SU-DHL-6 (cell line): ENCODE measurements at regions not wholly inside any gene's neighbourhood (a gene's known extent, or its start where the extent isn't known, plus 50 kb on each side); places are given as distances from the start of the nearest gene placed in this dataset.

ENCODE experiments used
- H2AFZ ChIP-seq: fragments of 200-600 bp; sonication (generic); 2 replicates; pipeline ENCODE4 v1.6.1; 2014; ENCODE audit warnings: low read depth, mild to moderate bottlenecking, moderate library complexity, mixed read lengths, antibody characterized with exemption, low read length; ENCODE audit not compliant: severe bottlenecking
- H3F3A ChIP-seq: fragments of 200-600 bp; shearing (Covaris generic); 2 replicates; pipeline ENCODE4 v1.6.0; 2016; ENCODE audit warnings: antibody characterized with exemption, mild to moderate bottlenecking; ENCODE audit not compliant: insufficient read depth
- H3K27ac ChIP-seq: fragments of 200-600 bp; sonication (generic); 2 replicates; pipeline ENCODE4 v1.5.1; 2016; ENCODE audit warnings: low read depth, mild to moderate bottlenecking, low read length, moderate library complexity, mixed read lengths
- H3K27me3 ChIP-seq: fragments of 200-600 bp; sonication (generic), shearing (Covaris generic); 2 replicates; pipeline ENCODE4 v1.6.0; 2014; ENCODE audit warnings: mild to moderate bottlenecking, low read length
- H3K36me3 ChIP-seq: fragments of 200-600 bp; sonication (generic); 2 replicates; pipeline ENCODE4 v1.6.1; 2014; ENCODE audit warnings: mild to moderate bottlenecking, low read length, mixed read lengths
- H3K4me2 ChIP-seq: fragments of 300-600, 200-600 bp; shearing (Covaris generic), sonication (generic); 2 replicates; pipeline ENCODE4 v1.6.0; 2014; ENCODE audit warnings: low read length, low read depth, mild to moderate bottlenecking; ENCODE audit not compliant: poor library complexity, severe bottlenecking
- H3K4me3 ChIP-seq: fragments of 200-600 bp; sonication (generic); 2 replicates; pipeline ENCODE4 v1.5.1; 2014; ENCODE audit warnings: antibody characterized with exemption, low read length, mild to moderate bottlenecking, mixed read lengths; ENCODE audit not compliant: insufficient read depth, poor library complexity, severe bottlenecking
- H3K79me2 ChIP-seq: fragments of 200-600 bp; sonication (generic); 2 replicates; pipeline ENCODE4 v1.6.1; 2014; ENCODE audit warnings: mild to moderate bottlenecking, low read length, moderate library complexity; ENCODE audit not compliant: insufficient read depth
- H3K9ac ChIP-seq: fragments of 200-600 bp; sonication (generic); 2 replicates; pipeline ENCODE4 v1.7.0; 2014; ENCODE audit warnings: mild to moderate bottlenecking, low read length
- H3K9me2 ChIP-seq: fragments of 200-600 bp; sonication (generic); replicated peaks from 2 replicates; pipeline ENCODE4 v1.6.1; 2014; ENCODE audit warnings: low read length; ENCODE audit not compliant: insufficient read depth
- H3K9me3 ChIP-seq: fragments of 200-600 bp; sonication (generic); 2 replicates; pipeline ENCODE4 v1.6.1; 2014; ENCODE audit warnings: low read length, mixed read lengths; ENCODE audit not compliant: insufficient read depth
- H4K20me1 ChIP-seq: fragments of 200-600 bp; sonication (generic); 2 replicates; pipeline ENCODE4 v1.6.1; 2014; ENCODE audit warnings: low read depth, mild to moderate bottlenecking, antibody characterized with exemption, low read length, moderate library complexity, mixed read lengths
- CTCF ChIP-seq: fragments of 200-600 bp; sonication (generic); IDR thresholded peaks from one replicate; pipeline ENCODE4 v1.5.1; 2017; ENCODE audit warnings: antibody characterized with exemption, mild to moderate bottlenecking, low read length, moderate library complexity; ENCODE audit not compliant: insufficient read depth, poor library complexity, severe bottlenecking
- EZH2phosphoT487 ChIP-seq: fragments of 200-600 bp; sonication (generic), shearing (Covaris generic); conservative IDR thresholded peaks from 2 replicates; pipeline ENCODE4 v1.6.1; 2018; ENCODE audit warnings: mild to moderate bottlenecking, antibody characterized with exemption, low read length, moderate library complexity, mixed read lengths

DNA sequence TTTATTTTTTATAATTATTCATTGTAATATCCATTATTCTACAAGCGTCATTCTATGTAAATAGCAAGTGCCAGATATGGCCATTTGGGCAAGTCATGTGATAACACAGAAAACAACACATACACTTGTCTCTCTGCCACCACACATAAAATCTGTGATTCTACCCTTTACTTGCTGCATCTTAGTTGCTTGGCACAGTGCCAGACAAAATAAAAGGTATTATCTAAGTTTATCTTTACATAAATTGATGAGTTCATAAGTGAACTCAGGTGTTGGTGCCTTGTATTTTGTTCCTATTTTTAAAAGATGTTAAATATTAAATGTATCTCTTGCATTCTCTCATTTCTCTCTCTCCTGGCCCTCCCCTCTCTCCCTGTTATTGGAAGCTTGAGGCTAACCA lies 1458.7 kb downstream of the CDH11 start:
- Histone ChIP-seq H4K20me1 (no peaks in the 10 kb centered on the region), H3K27ac (no peak overlapping the region), H3K79me2 (no peaks in the 10 kb centered on the region), H3K9me3 (no peaks in the 10 kb centered on the region), H2AFZ (no peak overlapping the region), H3K4me2 (no peak overlapping the region), H3F3A (no peaks in the 10 kb centered on the region), H3K9me2 (no peaks in the 10 kb centered on the region), H3K36me3 (no peaks in the 10 kb centered on the region), H3K27me3 (no peaks in the 10 kb centered on the region), H3K4me3 (no peak overlapping the region), H3K9ac (no peak overlapping the region)
- TF ChIP-seq CTCF: no peak
- no peak for TF ChIP-seq EZH2phosphoT487

- H3K9ac ChIP-seq: no peak overlapping the region
- no peak overlapping the region for H3K4me2 ChIP-seq
- no peaks in the 10 kb centered on the region for H3K36me3 ChIP-seq
- H3K4me3 ChIP-seq: no peak overlapping the region
- TF ChIP-seq CTCF (no peak), EZH2phosphoT487 (no peak)
- H3F3A ChIP-seq: no peaks in the 10 kb centered on the region
- no peaks in the 10 kb centered on the region for H3K9me2 ChIP-seq
- no peak overlapping the region for H2AFZ ChIP-seq
- no peaks in the 10 kb centered on the region for H3K27me3 ChIP-seq
- no peak overlapping the region for H3K27ac ChIP-seq
- no peaks in the 10 kb centered on the region for H4K20me1 ChIP-seq
- H3K79me2 ChIP-seq: no peaks in the 10 kb centered on the region
- H3K9me3 ChIP-seq: no peaks in the 10 kb centered on the region
Measured at GRCh38 chr16:63655846-63656245, 1466.0 kb downstream of the CDH11 start.

- Histone ChIP-seq H3K9ac (no peak overlapping the region), H3K4me2 (no peak overlapping the region), H3K36me3 (no peaks in the 10 kb centered on the region), H3F3A (no peaks in the 10 kb centered on the region), H3K4me3 (no peak overlapping the region), H3K27ac (no peak overlapping the region), H3K79me2 (no peaks in the 10 kb centered on the region), H3K9me2 (no peaks in the 10 kb centered on the region), H3K9me3 (no peaks in the 10 kb centered on the region), H4K20me1 (no peaks in the 10 kb centered on the region), H2AFZ (no peak overlapping the region), H3K27me3 (no peaks in the 10 kb centered on the region)
- TF ChIP-seq CTCF: no peak
- no peak for TF ChIP-seq EZH2phosphoT487
Measured at GRCh38 chr16:63653044-63653839, 1468.6 kb downstream of the CDH11 start.
